HEK293 (cell line): ENCODE measurements at regions not wholly inside any gene's neighbourhood (a gene's known extent, or its start where the extent isn't known, plus 50 kb on each side); places are given as distances from the start of the nearest gene placed in this dataset.

ENCODE experiments used
- CTCF ChIA-PET: fragments of 350-600 bp; formaldehyde crosslinking; extraction: SDS; loops from one replicate; lab custom pipeline; 2021; ENCODE audit warnings: antibody characterized with exemption; lab: Yijun Ruan, JAX
- POLR2A ChIA-PET: fragments of 300-600 bp; formaldehyde crosslinking; extraction: SDS; loops from one replicate; lab custom pipeline; 2020; ENCODE audit warnings: antibody characterized with exemption, inconsistent platforms; lab: Yijun Ruan, JAX
- H3K27ac ChIP-seq: fragments of 200-500 bp; sonication (Bioruptor generic); 2 replicates; pipeline ENCODE4 v1.5.1; 2014; ENCODE audit warnings: low read depth, low read length, control low read depth, inconsistent platforms; ENCODE audit errors: extremely low read depth
- H3K36me3 ChIP-seq, 2 experiments: fragments of 200-500 bp in 1 of 2; sonication (Bioruptor generic) in 1 of 2; 1 replicate in 1 of 2; 2 replicates in 1 of 2; pipeline ENCODE4 v1.5.1; 2014 to 2017; ENCODE audit warnings: inconsistent platforms in 2 of 2, low read length in 2 of 2; ENCODE audit not compliant: control insufficient read depth in 2 of 2, insufficient read depth in 1 of 2
- H3K4me1 ChIP-seq: fragments of 200-500 bp; sonication (Bioruptor generic); 2 replicates; pipeline ENCODE4 v1.5.1; 2014; ENCODE audit warnings: mild to moderate bottlenecking, low read length, inconsistent platforms; ENCODE audit not compliant: control insufficient read depth, insufficient read depth
- H3K4me3 ChIP-seq: 2 replicates; pipeline ENCODE4 v1.5.1; 2011; ENCODE audit warnings: low read depth, mild to moderate bottlenecking, control low read depth, low read length, moderate library complexity
- H3K9me3 ChIP-seq: fragments of 200-500 bp; sonication (Bioruptor generic); 2 replicates; pipeline ENCODE4 v1.5.1; 2014; ENCODE audit warnings: low read depth, low read length, inconsistent platforms; ENCODE audit not compliant: control insufficient read depth, insufficient read depth
- GFI1B ChIP-seq: fragments of 450-650 bp; formaldehyde crosslinking; IDR thresholded peaks from 2 replicates; pipeline ENCODE4 v1.5.1; 2016; ENCODE audit warnings: missing biosample characterization, missing genetic modification characterization
- HOXD13 ChIP-seq: sonication (generic); formaldehyde crosslinking; IDR thresholded peaks from 2 replicates; pipeline ENCODE4 v1.8.0; 2022; ENCODE audit warnings: missing genetic modification reagents, borderline replicate concordance
- KLF10 ChIP-seq: fragments of 450-650 bp; IDR thresholded peaks from 2 replicates; pipeline ENCODE4 v1.5.1; 2018; ENCODE audit warnings: missing biosample characterization, mild to moderate bottlenecking, missing genetic modification characterization
- KLF8 ChIP-seq: fragments of 450-650 bp; formaldehyde crosslinking; IDR thresholded peaks from 2 replicates; pipeline ENCODE4 v1.5.1; 2016; ENCODE audit warnings: missing biosample characterization, missing genetic modification characterization
- PBX3 ChIP-seq: sonication (generic); formaldehyde crosslinking; IDR thresholded peaks from 2 replicates; pipeline ENCODE4 v1.8.1; 2022; ENCODE audit warnings: mild to moderate bottlenecking, moderate library complexity, missing genetic modification reagents
- SCRT1 ChIP-seq: fragments of 450-650 bp; formaldehyde crosslinking; IDR thresholded peaks from 2 replicates; pipeline ENCODE4 v1.5.1; 2016; ENCODE audit warnings: missing biosample characterization, missing genetic modification characterization, borderline replicate concordance
- SCRT2 ChIP-seq: fragments of 450-650 bp; formaldehyde crosslinking; IDR thresholded peaks from 2 replicates; pipeline ENCODE4 v1.5.1; 2016; ENCODE audit warnings: missing biosample characterization, missing genetic modification characterization
- ZBTB21 ChIP-seq: fragments of 450-650 bp; formaldehyde crosslinking; IDR thresholded peaks from 2 replicates; pipeline ENCODE4 v1.5.1; 2017; ENCODE audit warnings: missing biosample characterization, missing genetic modification characterization
- ZBTB6 ChIP-seq: fragments of 450-650 bp; formaldehyde crosslinking; IDR thresholded peaks from 2 replicates; pipeline ENCODE4 v1.5.1; 2017; ENCODE audit warnings: missing biosample characterization, missing genetic modification characterization
- ZNF16 ChIP-seq: fragments of 450-650 bp; formaldehyde crosslinking; IDR thresholded peaks from 2 replicates; pipeline ENCODE4 v1.5.1; 2016; ENCODE audit warnings: low read depth, missing biosample characterization, missing genetic modification characterization
- ZNF169 ChIP-seq: fragments of 450-650 bp; formaldehyde crosslinking; IDR thresholded peaks from 2 replicates; pipeline ENCODE4 v1.5.1; 2016; ENCODE audit warnings: missing biosample characterization, missing genetic modification characterization
- ZNF175 ChIP-seq: fragments of 450-650 bp; formaldehyde crosslinking; IDR thresholded peaks from 2 replicates; pipeline ENCODE4 v1.5.1; 2016; ENCODE audit warnings: missing biosample characterization, missing genetic modification characterization
- ZNF19 ChIP-seq: fragments of 450-650 bp; formaldehyde crosslinking; IDR thresholded peaks from 2 replicates; pipeline ENCODE4; 2016; ENCODE audit warnings: missing biosample characterization, missing genetic modification characterization, low read depth
- ZNF239 ChIP-seq: fragments of 450-650 bp; formaldehyde crosslinking; IDR thresholded peaks from 2 replicates; pipeline ENCODE4 v1.5.1; 2016; ENCODE audit warnings: missing biosample characterization, missing genetic modification characterization
- ZNF311 ChIP-seq: fragments of 450-650 bp; formaldehyde crosslinking; IDR thresholded peaks from 2 replicates; pipeline ENCODE4 v1.5.1; 2017; ENCODE audit warnings: missing biosample characterization, missing genetic modification characterization, borderline replicate concordance
- ZNF391 ChIP-seq: fragments of 450-650 bp; formaldehyde crosslinking; IDR thresholded peaks from 2 replicates; pipeline ENCODE4 v1.5.1; 2016; ENCODE audit warnings: low read depth, missing biosample characterization, missing genetic modification characterization, borderline replicate concordance
- ZNF416 ChIP-seq: fragments of 450-650 bp; formaldehyde crosslinking; IDR thresholded peaks from 2 replicates; pipeline ENCODE4 v1.5.1; 2016; ENCODE audit warnings: missing biosample characterization, missing genetic modification characterization
- ZNF518A ChIP-seq: fragments of 450-650 bp; formaldehyde crosslinking; conservative IDR thresholded peaks from 2 replicates; pipeline ENCODE4 v1.5.1; 2016; ENCODE audit warnings: low read depth, missing biosample characterization, missing genetic modification characterization
- ZNF548 ChIP-seq: fragments of 450-650 bp; formaldehyde crosslinking; IDR thresholded peaks from 2 replicates; pipeline ENCODE4 v1.5.1; 2016; ENCODE audit warnings: missing biosample characterization, missing genetic modification characterization
- ZNF561 ChIP-seq: fragments of 450-650 bp; IDR thresholded peaks from 2 replicates; pipeline ENCODE4 v1.5.1; 2018; ENCODE audit warnings: missing biosample characterization, missing genetic modification characterization, borderline replicate concordance
- ZNF610 ChIP-seq: fragments of 450-650 bp; formaldehyde crosslinking; IDR thresholded peaks from 2 replicates; pipeline ENCODE4 v1.5.1; 2016; ENCODE audit warnings: missing biosample characterization, missing genetic modification characterization, borderline replicate concordance
- ZNF621 ChIP-seq: fragments of 450-650 bp; formaldehyde crosslinking; IDR thresholded peaks from 2 replicates; pipeline ENCODE4 v1.5.1; 2017; ENCODE audit warnings: missing biosample characterization, missing genetic modification characterization
- ZNF707 ChIP-seq: fragments of 450-650 bp; formaldehyde crosslinking; IDR thresholded peaks from 2 replicates; pipeline ENCODE4 v1.5.1; 2016; ENCODE audit warnings: missing biosample characterization, missing genetic modification characterization
- ZNF747 ChIP-seq: fragments of 450-650 bp; formaldehyde crosslinking; IDR thresholded peaks from 2 replicates; pipeline ENCODE4 v1.5.1; 2016; ENCODE audit warnings: missing biosample characterization, missing genetic modification characterization
- ZSCAN30 ChIP-seq: fragments of 450-650 bp; IDR thresholded peaks from 2 replicates; pipeline ENCODE4 v1.5.1; 2018; ENCODE audit warnings: missing biosample characterization, mild to moderate bottlenecking, missing genetic modification characterization, moderate library complexity

DNA sequence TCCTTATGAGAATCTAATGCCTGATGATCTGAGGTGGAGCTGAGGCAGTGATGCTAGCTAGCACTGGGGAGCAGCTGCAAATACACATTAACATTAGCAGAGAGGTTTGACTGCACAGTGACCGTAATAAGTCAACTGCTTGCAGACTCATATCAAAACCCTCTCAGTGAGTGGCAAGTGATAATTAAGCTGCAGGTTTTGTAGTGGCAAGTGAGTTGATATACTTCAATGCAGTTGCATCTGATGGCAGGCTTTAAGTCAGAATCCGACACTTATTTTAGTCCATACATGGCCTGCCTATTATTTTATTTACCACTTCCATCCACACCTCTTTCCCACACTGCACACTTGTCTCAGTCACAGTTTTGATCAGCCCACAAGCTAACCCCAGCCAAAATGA is 209.2 kb upstream of the IRS2 start (continued):
- TF ChIP-seq GFI1B (tag by site-specific recombination) = no peak
- no peak for TF ChIP-seq KLF10
- TF ChIP-seq SCRT2 (tag by site-specific recombination) = no peak
- TF ChIP-seq ZNF239 = no peak
- TF ChIP-seq ZNF311 = no peak
- TF ChIP-seq ZSCAN30 = no peak

- CTCF ChIA-PET = interaction anchor here (0.7 kb wide), 1 partner anchor 562 kb away, joined by 3 read pairs; no protein-coding TSS in a partner anchor
Observed at GRCh38 chr13:109990296-109990695, 203.9 kb upstream of the IRS2 start.

More at GRCh38 chr13:109990296-109990695, 203.9 kb upstream of the IRS2 start:
- H3K4me1 ChIP-seq = no peaks in the 10 kb centered on the region
- no peaks in the 10 kb centered on the region for H3K36me3 ChIP-seq
- POLR2A ChIA-PET = no interaction called here
- no peak overlapping the region for H3K27ac ChIP-seq
- H3K4me3 ChIP-seq = no peak overlapping the region
- TF ChIP-seq ZNF416 (no peak), ZNF169 (tag by site-specific recombination) (no peak), ZNF610 (tag by site-specific recombination) (no peak), ZNF16 (tag by site-specific recombination) (no peak), ZNF561 (no peak), PBX3 (CRISPR knock-in tag) (no peak), ZNF747 (tag by site-specific recombination) (no peak), ZNF19 (tag by site-specific recombination) (no peak), ZNF518A (tag by site-specific recombination) (no peak), ZBTB6 (no peak), ZNF175 (no peak), ZNF621 (no peak), ZNF548 (tag by site-specific recombination) (no peak), ZNF707 (tag by site-specific recombination) (no peak), ZBTB21 (tag by site-specific recombination) (no peak), HOXD13 (CRISPR knock-in tag) (no peak), ZNF391 (tag by site-specific recombination) (no peak), SCRT1 (tag by site-specific recombination) (no peak), KLF8 (tag by site-specific recombination) (no peak)
- H3K9me3 ChIP-seq = no peaks in the 10 kb centered on the region
